ENCODE measurements at regions not wholly inside any gene's neighbourhood (a gene's known extent, or its start where the extent isn't known, plus 50 kb on each side); places are given as distances from the start of the nearest gene placed in this dataset.
"Not testable (repeated sequence)": the region's sequence is repeated elsewhere in the genome, so short reads cannot be mapped to it uniquely, and the experiment has no call there.

- DNase-seq = no peak
- Mint-ChIP-seq H3K36me3 (no peaks in the 10 kb centered on the region), H3K27ac (no peak overlapping the region), H3K4me1 (no peaks in the 10 kb centered on the region), H3K9me3 (no peaks in the 10 kb centered on the region), H3K4me3 (no peak overlapping the region), H3K27me3 (no peaks in the 10 kb centered on the region)
- Histone ChIP-seq H3K27ac (ENCODE audit: low read depth, low read length) (no peak overlapping the region), H3K9me3 (ENCODE audit: control insufficient read depth in 2 of 3, low read length in 3 of 3) (no peaks in the 10 kb centered on the region), H3K4me1 (ENCODE audit: control insufficient read depth in 2 of 2, insufficient read depth in 2 of 2, low read length in 2 of 2) (no peaks in the 10 kb centered on the region), H3K27me3 (ENCODE audit: control insufficient read depth in 2 of 2, insufficient read depth in 2 of 2, low read length in 2 of 2) (no peaks in the 10 kb centered on the region), H3K4me3 (ENCODE audit: low read length) (no peak overlapping the region), H3K36me3 (ENCODE audit: control insufficient read depth in 2 of 3, insufficient read depth in 3 of 3, low read length in 3 of 3) (no peaks in the 10 kb centered on the region)
- no peak for ATAC-seq
- ChIA-PET CTCF (no interaction called here), POLR2A (no interaction called here)
- intact Hi-C loops (cut with micrococcal nuclease) = no loop called here
Observed at GRCh38 chrX:85569096-85569495, 189.6 kb upstream of the POF1B start.

GRCh38 chrX:85561231-85561630, 181.8 kb upstream of the POF1B start:
- no peaks in the 10 kb centered on the region for H3K4me1 Mint-ChIP-seq
- Histone ChIP-seq H3K27ac (ENCODE audit: low read depth, low read length) (no peak overlapping the region), H3K36me3 (ENCODE audit: control insufficient read depth in 2 of 3, insufficient read depth in 3 of 3, low read length in 3 of 3) (no peaks in the 10 kb centered on the region), H3K4me1 (ENCODE audit: control insufficient read depth in 2 of 2, insufficient read depth in 2 of 2, low read length in 2 of 2) (no peaks in the 10 kb centered on the region), H3K4me3 (ENCODE audit: low read length) (no peak overlapping the region), H3K27me3 (ENCODE audit: control insufficient read depth in 2 of 2, insufficient read depth in 2 of 2, low read length in 2 of 2) (no peaks in the 10 kb centered on the region), H3K9me3 (ENCODE audit: control insufficient read depth in 2 of 3, low read length in 3 of 3) (no peaks in the 10 kb centered on the region)
- H3K27ac Mint-ChIP-seq = no peak overlapping the region
- no peaks in the 10 kb centered on the region for H3K36me3 Mint-ChIP-seq
- DNase-seq (no peak), ATAC-seq (no peak)
- ChIA-PET POLR2A (no interaction called here), CTCF (interaction anchor here (0.6 kb wide), 1 partner anchor 573 kb away, joined by 3 read pairs; no protein-coding TSS in a partner anchor)
- H3K27me3 Mint-ChIP-seq = no peaks in the 10 kb centered on the region
- intact Hi-C loops (cut with micrococcal nuclease) = no loop called here
- peaks cover 0 to 1% (median 0%) of the 10 kb centered on the region in 11 donors for H3K9me3 Mint-ChIP-seq
- H3K4me3 Mint-ChIP-seq = no peak overlapping the region

- no peak overlapping the region for H3K27ac Mint-ChIP-seq
- peaks cover 0 to 3% (median 0%) of the 10 kb centered on the region in 11 donors for H3K9me3 Mint-ChIP-seq
- Histone ChIP-seq H3K9me3 (ENCODE audit: control insufficient read depth in 2 of 3, low read length in 3 of 3) (no peaks in the 10 kb centered on the region), H3K4me3 (ENCODE audit: low read length) (no peak overlapping the region), H3K36me3 (ENCODE audit: control insufficient read depth in 2 of 3, insufficient read depth in 3 of 3, low read length in 3 of 3) (no peaks in the 10 kb centered on the region), H3K27ac (ENCODE audit: low read depth, low read length) (no peak overlapping the region), H3K27me3 (ENCODE audit: control insufficient read depth in 2 of 2, insufficient read depth in 2 of 2, low read length in 2 of 2) (no peaks in the 10 kb centered on the region), H3K4me1 (ENCODE audit: control insufficient read depth in 2 of 2, insufficient read depth in 2 of 2, low read length in 2 of 2) (no peaks in the 10 kb centered on the region)
- no peak for ATAC-seq
- intact Hi-C loops (cut with micrococcal nuclease) = loop anchor here (1.0 to 10.0 kb wide), 2 partner anchors 433 to 1500 kb away; no protein-coding TSS in a partner anchor
- CTCF ChIA-PET = interaction anchor here (0.6 kb wide), 1 partner anchor 418 kb away, joined by 3 read pairs; no protein-coding TSS in a partner anchor
- no peak for DNase-seq
- H3K27me3 Mint-ChIP-seq = no peaks in the 10 kb centered on the region
- no peaks in the 10 kb centered on the region for H3K4me1 Mint-ChIP-seq
- H3K4me3 Mint-ChIP-seq = no peak overlapping the region
- POLR2A ChIA-PET = no interaction called here
- no peaks in the 10 kb centered on the region for H3K36me3 Mint-ChIP-seq
Observed at GRCh38 chrX:85544609-85545008, 165.1 kb upstream of the POF1B start.

- no peaks in the 10 kb centered on the region for H3K36me3 Mint-ChIP-seq
- no peak for DNase-seq
- no peak for ATAC-seq
- H3K4me3 Mint-ChIP-seq = no peak overlapping the region
- Histone ChIP-seq H3K4me1 (ENCODE audit: control insufficient read depth in 2 of 2, insufficient read depth in 2 of 2, low read length in 2 of 2) (no peaks in the 10 kb centered on the region), H3K27me3 (ENCODE audit: control insufficient read depth in 2 of 2, insufficient read depth in 2 of 2, low read length in 2 of 2) (no peaks in the 10 kb centered on the region), H3K27ac (ENCODE audit: low read depth, low read length) (no peak overlapping the region), H3K9me3 (ENCODE audit: control insufficient read depth in 2 of 3, low read length in 3 of 3) (no peaks in the 10 kb centered on the region), H3K36me3 (ENCODE audit: control insufficient read depth in 2 of 3, insufficient read depth in 3 of 3, low read length in 3 of 3) (no peaks in the 10 kb centered on the region), H3K4me3 (ENCODE audit: low read length) (no peak overlapping the region)
- intact Hi-C loops (cut with micrococcal nuclease) = loop anchor here (1.0 to 10.0 kb wide), 2 partner anchors 433 to 1499 kb away; no protein-coding TSS in a partner anchor
- POLR2A ChIA-PET = no interaction called here
- H3K27me3 Mint-ChIP-seq = no peaks in the 10 kb centered on the region
- no peak overlapping the region for H3K27ac Mint-ChIP-seq
- peaks cover 0 to 3% (median 0%) of the 10 kb centered on the region in 11 donors for H3K9me3 Mint-ChIP-seq
- no peaks in the 10 kb centered on the region for H3K4me1 Mint-ChIP-seq
- CTCF ChIA-PET = interaction anchor here (0.6 kb wide), 1 partner anchor 417 kb away, joined by 3 read pairs; no protein-coding TSS in a partner anchor
Observed at GRCh38 chrX:85543866-85544265, 164.4 kb upstream of the POF1B start.

GRCh38 chrX:85529141-85529540, 149.7 kb upstream of the POF1B start:
- H3K4me1 ChIP-seq (ENCODE audit: control insufficient read depth in 2 of 2, insufficient read depth in 2 of 2, low read length in 2 of 2); H3K9me3 ChIP-seq (ENCODE audit: control insufficient read depth in 2 of 3, low read length in 3 of 3); H3K27me3 Mint-ChIP-seq; CTCF ChIA-PET; intact Hi-C loops (cut with micrococcal nuclease); H3K27ac Mint-ChIP-seq; H3K36me3 Mint-ChIP-seq; H3K9me3 Mint-ChIP-seq; H3K4me1 Mint-ChIP-seq; DNase-seq; H3K4me3 ChIP-seq (ENCODE audit: low read length); H3K27ac ChIP-seq (ENCODE audit: low read depth, low read length); POLR2A ChIA-PET; H3K36me3 ChIP-seq (ENCODE audit: control insufficient read depth in 2 of 3, insufficient read depth in 3 of 3, low read length in 3 of 3); H3K27me3 ChIP-seq (ENCODE audit: control insufficient read depth in 2 of 2, insufficient read depth in 2 of 2, low read length in 2 of 2); H3K4me3 Mint-ChIP-seq; ATAC-seq: not testable (repeated sequence)

- Mint-ChIP-seq H3K27ac (no peak overlapping the region), H3K4me1 (no peaks in the 10 kb centered on the region), H3K4me3 (no peak overlapping the region), H3K36me3 (no peaks in the 10 kb centered on the region), H3K27me3 (no peaks in the 10 kb centered on the region), H3K9me3 (peaks cover 0 to 5% (median 0%) of the 10 kb centered on the region in 11 donors)
- Histone ChIP-seq H3K4me1 (ENCODE audit: control insufficient read depth in 2 of 2, insufficient read depth in 2 of 2, low read length in 2 of 2) (no peaks in the 10 kb centered on the region), H3K4me3 (ENCODE audit: low read length) (no peak overlapping the region), H3K27ac (ENCODE audit: low read depth, low read length) (no peak overlapping the region), H3K36me3 (ENCODE audit: control insufficient read depth in 2 of 3, insufficient read depth in 3 of 3, low read length in 3 of 3) (no peaks in the 10 kb centered on the region), H3K9me3 (ENCODE audit: control insufficient read depth in 2 of 3, low read length in 3 of 3) (no peaks in the 10 kb centered on the region), H3K27me3 (ENCODE audit: control insufficient read depth in 2 of 2, insufficient read depth in 2 of 2, low read length in 2 of 2) (no peaks in the 10 kb centered on the region)
- ATAC-seq = no peak
- POLR2A ChIA-PET = no interaction called here
- intact Hi-C loops (cut with micrococcal nuclease) = no loop called here
- DNase-seq = no peak
- CTCF ChIA-PET = no interaction called here
Observed at GRCh38 chrX:85517994-85518718, 138.7 kb upstream of the POF1B start.

- Histone ChIP-seq H3K9me3 (ENCODE audit: control insufficient read depth in 2 of 3, low read length in 3 of 3) (no peaks in the 10 kb centered on the region), H3K36me3 (ENCODE audit: control insufficient read depth in 2 of 3, insufficient read depth in 3 of 3, low read length in 3 of 3) (no peaks in the 10 kb centered on the region), H3K4me1 (ENCODE audit: control insufficient read depth in 2 of 2, insufficient read depth in 2 of 2, low read length in 2 of 2) (no peaks in the 10 kb centered on the region), H3K27me3 (ENCODE audit: control insufficient read depth in 2 of 2, insufficient read depth in 2 of 2, low read length in 2 of 2) (no peaks in the 10 kb centered on the region), H3K27ac (ENCODE audit: low read depth, low read length) (no peak overlapping the region), H3K4me3 (ENCODE audit: low read length) (no peak overlapping the region)
- Mint-ChIP-seq H3K4me3 (no peak overlapping the region), H3K9me3 (peaks cover 0 to 5% (median 0%) of the 10 kb centered on the region in 11 donors), H3K27me3 (no peaks in the 10 kb centered on the region), H3K4me1 (no peaks in the 10 kb centered on the region), H3K27ac (no peak overlapping the region), H3K36me3 (no peaks in the 10 kb centered on the region)
- ATAC-seq (no peak), DNase-seq (no peak)
- CTCF ChIA-PET = no interaction called here
- POLR2A ChIA-PET = no interaction called here
- intact Hi-C loops (cut with micrococcal nuclease) = no loop called here
Observed at GRCh38 chrX:85516131-85516530, 136.7 kb upstream of the POF1B start.

All from naive thymus-derived CD4-positive, alpha-beta T cell (primary cell).